Mesothelial cell of epicardium (in vitro differentiated cells): ENCODE measurements at regions not wholly inside any gene's neighbourhood (a gene's known extent, or its start where the extent isn't known, plus 50 kb on each side); places are given as distances from the start of the nearest gene placed in this dataset.

ENCODE experiments used
- DNase-seq, 2 experiments: peaks; one replicate each; pipeline ENCODE4 v3.0.0; 2021; ENCODE audit warnings: low spot score in 2 of 2; ENCODE audit not compliant: unreplicated experiment in 2 of 2
- H3K27ac Mint-ChIP-seq: 2 replicates; pipeline ENCODE4 v1.8.0; 2021; ENCODE audit warnings: mixed read lengths
- H3K27me3 Mint-ChIP-seq: 2 replicates; pipeline ENCODE4 v1.8.0; 2021; ENCODE audit warnings: low read depth, mixed read lengths
- H3K36me3 Mint-ChIP-seq: 2 replicates; pipeline ENCODE4 v1.8.0; 2021; ENCODE audit warnings: mixed read lengths
- H3K4me1 Mint-ChIP-seq: 2 replicates; pipeline ENCODE4 v1.8.0; 2021; ENCODE audit warnings: mixed read lengths
- H3K4me3 Mint-ChIP-seq: 2 replicates; pipeline ENCODE4 v1.8.0; 2021; ENCODE audit warnings: mild to moderate bottlenecking, moderate library complexity, mixed read lengths
- H3K9me3 Mint-ChIP-seq: 2 replicates; pipeline ENCODE4 v1.8.0; 2021; ENCODE audit warnings: mixed read lengths
- TF ChIP-seq, protein P1 (sequence below): fragments of 200-600 bp; sonication (generic); IDR thresholded peaks from one replicate; pipeline ENCODE4 v1.5.0; 2021; ENCODE audit warnings: antibody characterized with exemption; ENCODE audit not compliant: unreplicated experiment

DNA sequence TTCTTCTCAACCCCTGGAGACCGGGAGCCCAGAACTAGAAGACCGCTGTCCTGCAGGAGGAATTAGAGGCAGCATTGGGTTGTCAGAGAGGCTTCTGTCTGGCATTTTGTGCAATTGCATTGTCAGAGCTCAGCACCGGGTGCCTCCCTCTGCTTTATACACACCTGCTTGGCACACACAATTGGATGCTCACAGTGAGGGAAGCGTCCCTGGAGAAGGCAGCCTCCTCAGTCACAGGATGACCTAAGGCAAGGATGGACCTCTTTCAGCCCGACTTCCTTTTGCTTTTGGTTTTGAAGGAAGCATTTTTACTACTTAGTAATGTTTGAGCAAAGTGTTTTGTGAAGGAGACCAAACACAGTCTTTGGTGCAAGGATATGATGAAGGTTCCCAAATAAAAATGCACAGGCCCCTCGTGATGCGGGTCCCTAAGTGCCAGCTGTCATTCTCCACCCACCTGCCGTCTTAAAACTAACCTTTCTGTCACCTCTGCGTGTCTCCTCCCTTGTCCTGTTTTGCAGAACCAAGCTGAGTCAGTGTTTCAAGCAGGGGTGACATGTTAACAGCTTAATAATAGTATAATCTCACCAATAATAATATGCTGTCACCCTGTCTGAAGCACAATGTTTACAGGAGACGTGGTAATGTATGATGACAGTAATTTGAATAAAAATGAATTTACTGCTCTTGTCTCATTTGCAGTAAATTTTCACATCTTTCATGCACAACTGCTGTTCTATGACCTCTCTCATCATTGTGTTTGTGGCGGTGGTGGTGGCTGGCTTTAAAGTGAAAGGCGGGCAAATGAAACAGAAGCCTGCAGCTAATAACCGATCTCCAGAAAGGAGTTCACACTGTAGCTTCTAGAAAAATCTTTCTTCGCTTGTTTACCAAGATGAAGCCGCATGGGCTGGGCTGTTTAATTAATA, 430.2 kb upstream of the MKI67 start:
- TF ChIP-seq, protein P1, sequence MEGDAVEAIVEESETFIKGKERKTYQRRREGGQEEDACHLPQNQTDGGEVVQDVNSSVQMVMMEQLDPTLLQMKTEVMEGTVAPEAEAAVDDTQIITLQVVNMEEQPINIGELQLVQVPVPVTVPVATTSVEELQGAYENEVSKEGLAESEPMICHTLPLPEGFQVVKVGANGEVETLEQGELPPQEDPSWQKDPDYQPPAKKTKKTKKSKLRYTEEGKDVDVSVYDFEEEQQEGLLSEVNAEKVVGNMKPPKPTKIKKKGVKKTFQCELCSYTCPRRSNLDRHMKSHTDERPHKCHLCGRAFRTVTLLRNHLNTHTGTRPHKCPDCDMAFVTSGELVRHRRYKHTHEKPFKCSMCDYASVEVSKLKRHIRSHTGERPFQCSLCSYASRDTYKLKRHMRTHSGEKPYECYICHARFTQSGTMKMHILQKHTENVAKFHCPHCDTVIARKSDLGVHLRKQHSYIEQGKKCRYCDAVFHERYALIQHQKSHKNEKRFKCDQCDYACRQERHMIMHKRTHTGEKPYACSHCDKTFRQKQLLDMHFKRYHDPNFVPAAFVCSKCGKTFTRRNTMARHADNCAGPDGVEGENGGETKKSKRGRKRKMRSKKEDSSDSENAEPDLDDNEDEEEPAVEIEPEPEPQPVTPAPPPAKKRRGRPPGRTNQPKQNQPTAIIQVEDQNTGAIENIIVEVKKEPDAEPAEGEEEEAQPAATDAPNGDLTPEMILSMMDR, result no peak
- peaks cover 7% of the 10 kb centered on the region for H3K9me3 Mint-ChIP-seq
- no peaks in the 10 kb centered on the region for H3K4me1 Mint-ChIP-seq
- H3K4me3 Mint-ChIP-seq, result no peak overlapping the region
- no peak for DNase-seq
- no peaks in the 10 kb centered on the region for H3K36me3 Mint-ChIP-seq
- H3K27ac Mint-ChIP-seq, result no peak overlapping the region
- peaks cover 23% of the 10 kb centered on the region for H3K27me3 Mint-ChIP-seq

- Mint-ChIP-seq H3K27ac (no peak overlapping the region), H3K4me1 (no peaks in the 10 kb centered on the region), H3K9me3 (peaks cover 15% of the 10 kb centered on the region), H3K4me3 (no peak overlapping the region), H3K27me3 (peaks cover 23% of the 10 kb centered on the region), H3K36me3 (no peaks in the 10 kb centered on the region)
- DNase-seq, result no peak
- TF ChIP-seq, protein P1, result no peak
Measured at GRCh38 chr10:128557149-128557710, 431.0 kb upstream of the MKI67 start.

DNA sequence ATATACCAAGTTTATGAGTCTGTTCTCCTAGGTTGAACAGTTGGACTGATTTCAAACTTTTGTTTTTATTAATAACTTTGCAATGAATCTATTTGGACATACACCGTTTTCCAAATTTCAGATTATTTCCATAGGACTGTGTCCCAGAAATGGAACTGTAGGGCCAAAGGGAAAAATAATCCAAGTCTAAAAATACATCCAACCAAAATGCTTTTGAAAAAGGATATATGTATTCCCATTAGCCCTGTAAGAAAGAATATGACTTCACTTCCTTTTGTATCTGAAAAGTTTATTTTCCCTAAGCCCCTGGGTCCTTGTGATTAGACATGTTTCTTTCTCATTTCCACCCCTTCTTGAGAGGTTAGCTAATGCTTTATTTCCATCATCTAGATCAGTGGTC, 434.2 kb upstream of the MKI67 start:
- no peak for DNase-seq
- Mint-ChIP-seq H3K36me3 (no peaks in the 10 kb centered on the region), H3K27ac (no peak overlapping the region), H3K27me3 (peaks cover 16% of the 10 kb centered on the region), H3K9me3 (peaks cover 20% of the 10 kb centered on the region), H3K4me1 (no peaks in the 10 kb centered on the region), H3K4me3 (no peak overlapping the region)
- TF ChIP-seq, protein P1, result no peak

GRCh38 chr10:128560993-128561392, 434.8 kb upstream of the MKI67 start:
- no peak for DNase-seq
- Mint-ChIP-seq H3K36me3 (no peaks in the 10 kb centered on the region), H3K9me3 (peaks cover 20% of the 10 kb centered on the region), H3K4me3 (no peak overlapping the region), H3K27ac (no peak overlapping the region), H3K27me3 (peaks cover 20% of the 10 kb centered on the region), H3K4me1 (no peaks in the 10 kb centered on the region)
- TF ChIP-seq, protein P1, result no peak

- H3K4me3 Mint-ChIP-seq, result no peak overlapping the region
- no peaks in the 10 kb centered on the region for H3K36me3 Mint-ChIP-seq
- peaks cover 27% of the 10 kb centered on the region for H3K27me3 Mint-ChIP-seq
- TF ChIP-seq, protein P1, result no peak
- no peak overlapping the region for H3K27ac Mint-ChIP-seq
- peaks cover 20% of the 10 kb centered on the region for H3K9me3 Mint-ChIP-seq
- DNase-seq, result no peak
- no peaks in the 10 kb centered on the region for H3K4me1 Mint-ChIP-seq
Measured at GRCh38 chr10:128563387-128563786, 437.2 kb upstream of the MKI67 start.
